ENCODE measurements at regions not wholly inside any gene's neighbourhood (a gene's known extent, or its start where the extent isn't known, plus 50 kb on each side); places are given as distances from the start of the nearest gene placed in this dataset.

GRCh38 chr12:66035288-66035966, 95.1 kb downstream of the LLPH start:
- no peak for DNase-seq (ENCODE audit: low read depth)
- peak; percentile 41 for TF ChIP-seq CTCF (conservative IDR thresholded peaks at IDR 0.05; ENCODE audit: low read depth, low read length)

GRCh38 chr12:66033151-66033550, 97.4 kb downstream of the LLPH start:
- DNase-seq (ENCODE audit: low read depth) = no peak
- TF ChIP-seq CTCF (conservative IDR thresholded peaks at IDR 0.05; ENCODE audit: low read depth, low read length) = no peak
- no peak overlapping the region for H3K4me3 ChIP-seq (ENCODE audit: low read depth, low read length)

More at GRCh38 chr12:66035288-66035966, 95.1 kb downstream of the LLPH start:
- no peak overlapping the region for H3K4me3 ChIP-seq (ENCODE audit: low read depth, low read length)

- DNase-seq (ENCODE audit: low read depth) = no peak
- no peak for TF ChIP-seq CTCF (conservative IDR thresholded peaks at IDR 0.05; ENCODE audit: low read depth, low read length)
- no peak overlapping the region for H3K4me3 ChIP-seq (ENCODE audit: low read depth, low read length)
Observed at GRCh38 chr12:66032739-66033138, 97.8 kb downstream of the LLPH start.

- no peak for DNase-seq (ENCODE audit: low read depth)
- no peak for TF ChIP-seq CTCF (conservative IDR thresholded peaks at IDR 0.05; ENCODE audit: low read depth, low read length)
- no peak overlapping the region for H3K4me3 ChIP-seq (ENCODE audit: low read depth, low read length)
Observed at GRCh38 chr12:66030217-66030781, 100.3 kb downstream of the LLPH start.

GRCh38 chr12:66028390-66028789, 102.2 kb downstream of the LLPH start:
- TF ChIP-seq CTCF (conservative IDR thresholded peaks at IDR 0.05; ENCODE audit: low read depth, low read length) = no peak
- H3K4me3 ChIP-seq (ENCODE audit: low read depth, low read length) = no peak overlapping the region
- DNase-seq (ENCODE audit: low read depth) = no peak

GRCh38 chr12:66025477-66025876, 105.1 kb downstream of the LLPH start:
- no peak for DNase-seq (ENCODE audit: low read depth)
- TF ChIP-seq CTCF (conservative IDR thresholded peaks at IDR 0.05; ENCODE audit: low read depth, low read length) = no peak
- H3K4me3 ChIP-seq (ENCODE audit: low read depth, low read length) = no peak overlapping the region

- H3K4me3 ChIP-seq (ENCODE audit: low read depth, low read length) = no peak overlapping the region
- TF ChIP-seq CTCF (conservative IDR thresholded peaks at IDR 0.05; ENCODE audit: low read depth, low read length) = no peak
- no peak for DNase-seq (ENCODE audit: low read depth)
Observed at GRCh38 chr12:66024949-66025348, 105.6 kb downstream of the LLPH start.
